PC-9 (cell line): ENCODE measurements at regions not wholly inside any gene's neighbourhood (a gene's known extent, or its start where the extent isn't known, plus 50 kb on each side); places are given as distances from the start of the nearest gene placed in this dataset.

ENCODE experiments used
- BruUV-seq: library from RNA; stranded (reverse); fragments of 400-500 nt; replicated peaks from 2 replicates; lab custom pipeline; 2021; lab: Mats Ljungman, UMichigan
- CTCF ChIA-PET: fragments of 300-600 bp; sonication (Branson Sonifier 250); formaldehyde crosslinking; loops from one replicate; lab custom pipeline; 2022; ENCODE audit warnings: antibody characterized with exemption; lab: Charles Lee
- POLR2A ChIA-PET: fragments of 300-600 bp; sonication (Branson Sonifier 250); formaldehyde crosslinking; loops from one replicate; lab custom pipeline; 2022; ENCODE audit warnings: antibody characterized with exemption; ENCODE audit not compliant: unreplicated experiment; lab: Charles Lee
- DNase-seq, 2 experiments: peaks; one replicate each; pipeline versions ENCODE4 v3.0.0 to v3.0.0-alpha.2; 2015 to 2022; ENCODE audit warnings: mixed read lengths in 1 of 2
- H2AFZ ChIP-seq: fragments of 200-600 bp; sonication (generic); 2 replicates; pipeline ENCODE4 v1.8.1; 2017; ENCODE audit warnings: antibody characterized with exemption
- H3F3A ChIP-seq: fragments of 200-600 bp; sonication (generic); 2 replicates; pipeline ENCODE4 v1.8.1; 2017; ENCODE audit warnings: antibody characterized with exemption, mild to moderate bottlenecking, low read depth; ENCODE audit not compliant: insufficient read depth
- H3K27ac ChIP-seq: fragments of 200-600 bp; sonication (generic); 2 replicates; pipeline ENCODE4 v1.6.1; 2016; ENCODE audit warnings: mixed run types
- H3K27me3 ChIP-seq: fragments of 200-600 bp; sonication (generic); 2 replicates; pipeline ENCODE4 v1.6.1; 2016; ENCODE audit warnings: low read depth, mixed run types; ENCODE audit not compliant: insufficient read depth
- H3K36me3 ChIP-seq: fragments of 200-600 bp; sonication (generic); 2 replicates; pipeline ENCODE4 v1.6.1; 2016; ENCODE audit warnings: low read depth, mixed run types
- H3K4me1 ChIP-seq: fragments of 200-600 bp; sonication (generic); replicated peaks from 2 replicates; pipeline ENCODE4 v1.6.1; 2016; ENCODE audit warnings: mixed run types; ENCODE audit not compliant: insufficient read depth
- H3K4me2 ChIP-seq: fragments of 200-600 bp; sonication (generic); 2 replicates; pipeline ENCODE4 v1.6.1; 2017; ENCODE audit warnings: mixed run types
- H3K4me3 ChIP-seq: fragments of 200-600 bp; sonication (generic); 2 replicates; pipeline ENCODE4 v1.6.1; 2016; ENCODE audit warnings: mixed run types
- H3K79me2 ChIP-seq: fragments of 200-600 bp; sonication (generic); 2 replicates; pipeline ENCODE4 v1.6.1; 2017; ENCODE audit warnings: low read depth, mixed run types
- H3K9me2 ChIP-seq: fragments of 200-600 bp; sonication (generic); 2 replicates; pipeline ENCODE4 v1.8.1; 2017; ENCODE audit warnings: mild to moderate bottlenecking; ENCODE audit not compliant: insufficient read depth
- H3K9me3 ChIP-seq: fragments of 200-600 bp; sonication (generic); 2 replicates; pipeline ENCODE4 v1.8.1; 2016; ENCODE audit warnings: low read depth; ENCODE audit not compliant: insufficient read depth
- H4K20me1 ChIP-seq: fragments of 200-600 bp; sonication (generic); 2 replicates; pipeline ENCODE4 v1.8.1; 2017; ENCODE audit not compliant: insufficient read depth
- CTCF ChIP-seq: fragments of 200-600 bp; sonication (generic); conservative IDR thresholded peaks from 2 replicates; pipeline ENCODE4 v1.6.1; 2017; ENCODE audit warnings: mixed run types, antibody characterized with exemption, mild to moderate bottlenecking, moderate library complexity
- EZH2 ChIP-seq: fragments of 200-600 bp; sonication (generic); IDR thresholded peaks from 2 replicates; pipeline ENCODE4 v1.8.0; 2017; ENCODE audit warnings: antibody characterized with exemption, low read depth
- intact Hi-C: fragments of 100-400 bp; cut with micrococcal nuclease; formaldehyde crosslinking; loops from one replicate; pipeline ENCODE4 v1.10.0; 2022; ENCODE audit not compliant: unreplicated experiment

- no peak overlapping the region for H3K4me2 ChIP-seq
- no peaks in the 10 kb centered on the region for H3K36me3 ChIP-seq
- H4K20me1 ChIP-seq: no peaks in the 10 kb centered on the region
- no peaks in the 10 kb centered on the region for H3F3A ChIP-seq
- no peak overlapping the region for H3K4me3 ChIP-seq
- H3K79me2 ChIP-seq: no peaks in the 10 kb centered on the region
- no TSS peak for BruUV-seq
- POLR2A ChIA-PET: no interaction called here
- H2AFZ ChIP-seq: no peak overlapping the region
- TF ChIP-seq EZH2 (no peak), CTCF (no peak)
- H3K9me3 ChIP-seq: no peaks in the 10 kb centered on the region
- intact Hi-C loops: no loop called here
- CTCF ChIA-PET: no interaction called here
- no peak overlapping the region for H3K27ac ChIP-seq
- no peaks in the 10 kb centered on the region for H3K4me1 ChIP-seq
- DNase-seq: no peak
- H3K9me2 ChIP-seq: no peaks in the 10 kb centered on the region
- no peaks in the 10 kb centered on the region for H3K27me3 ChIP-seq
Observed at GRCh38 chr15:39113741-39114140, 467.1 kb upstream of the THBS1 start.

GRCh38 chr15:39114690-39115378 is 466.0 kb upstream of the THBS1 start:
- Histone ChIP-seq H3K79me2 (no peaks in the 10 kb centered on the region), H3K4me1 (no peaks in the 10 kb centered on the region), H3K4me3 (no peak overlapping the region), H3K9me3 (no peaks in the 10 kb centered on the region), H3K27ac (no peak overlapping the region), H4K20me1 (no peaks in the 10 kb centered on the region), H3K27me3 (no peaks in the 10 kb centered on the region), H3K4me2 (no peak overlapping the region), H3F3A (no peaks in the 10 kb centered on the region), H3K36me3 (no peaks in the 10 kb centered on the region), H2AFZ (no peak overlapping the region), H3K9me2 (no peaks in the 10 kb centered on the region)
- no peak for DNase-seq
- ChIA-PET POLR2A (interaction anchor here (0.6 kb wide), 1 partner anchor 73 kb away, joined by 3 read pairs; no protein-coding TSS in a partner anchor), CTCF (no interaction called here)
- TF ChIP-seq CTCF: no peak
- TF ChIP-seq EZH2: no peak
- BruUV-seq: no TSS peak
- intact Hi-C loops: no loop called here

- Histone ChIP-seq H3K4me1 (no peaks in the 10 kb centered on the region), H4K20me1 (no peaks in the 10 kb centered on the region), H3K27me3 (no peaks in the 10 kb centered on the region), H3F3A (no peaks in the 10 kb centered on the region), H3K9me2 (no peaks in the 10 kb centered on the region), H3K79me2 (no peaks in the 10 kb centered on the region), H3K36me3 (no peaks in the 10 kb centered on the region), H3K4me2 (no peak overlapping the region), H3K9me3 (no peaks in the 10 kb centered on the region), H3K27ac (no peak overlapping the region), H3K4me3 (no peak overlapping the region), H2AFZ (no peak overlapping the region)
- BruUV-seq: no TSS peak
- DNase-seq: no peak
- TF ChIP-seq EZH2 (no peak), CTCF (no peak)
- intact Hi-C loops: no loop called here
- CTCF ChIA-PET: no interaction called here
- POLR2A ChIA-PET: no interaction called here
Observed at GRCh38 chr15:39115379-39116057, 465.4 kb upstream of the THBS1 start.
